HG03196 (cell line): ENCODE measurements at regions not wholly inside any gene's neighbourhood (a gene's known extent, or its start where the extent isn't known, plus 50 kb on each side); places are given as distances from the start of the nearest gene placed in this dataset.
A peak's percentile ranks its signal among the peaks of the same experiment; 100 is the strongest.

Experiments
- ATAC-seq: cut with Tn5 transposase; IDR thresholded peaks from one replicate; pipeline ENCODE4 v1.9.1; 2021; ENCODE audit not compliant: unreplicated experiment

- no peak for ATAC-seq
These were observed 287.5 kb upstream of the VRK2 start for GRCh38 chr2:57759131-57759530.

GRCh38 chr2:57759822-57760300 is 286.7 kb upstream of the VRK2 start:
- peak; percentile 92 for ATAC-seq

- ATAC-seq, result peak; percentile 55
These were observed 286.2 kb upstream of the VRK2 start for GRCh38 chr2:57760381-57760801.

DNA sequence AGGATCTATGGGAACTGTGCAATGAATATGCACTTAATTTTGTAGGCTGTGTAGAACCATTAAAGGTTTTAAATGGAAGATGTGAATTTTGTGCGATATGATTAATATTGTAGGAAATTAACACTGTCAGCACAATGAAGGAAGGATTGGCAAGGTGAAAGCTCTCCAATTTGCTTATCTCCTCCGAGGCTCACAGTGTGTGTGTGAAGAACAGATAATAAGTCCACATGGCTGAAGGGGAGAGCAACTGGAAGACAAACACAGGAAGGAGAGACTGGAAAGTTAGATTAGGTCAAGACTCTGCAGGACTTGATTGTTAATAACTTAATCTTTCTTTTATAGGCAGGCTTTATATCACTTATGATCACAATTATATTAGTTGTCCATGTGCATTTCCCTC is 269.7 kb upstream of the VRK2 start:
- no peak for ATAC-seq

DNA sequence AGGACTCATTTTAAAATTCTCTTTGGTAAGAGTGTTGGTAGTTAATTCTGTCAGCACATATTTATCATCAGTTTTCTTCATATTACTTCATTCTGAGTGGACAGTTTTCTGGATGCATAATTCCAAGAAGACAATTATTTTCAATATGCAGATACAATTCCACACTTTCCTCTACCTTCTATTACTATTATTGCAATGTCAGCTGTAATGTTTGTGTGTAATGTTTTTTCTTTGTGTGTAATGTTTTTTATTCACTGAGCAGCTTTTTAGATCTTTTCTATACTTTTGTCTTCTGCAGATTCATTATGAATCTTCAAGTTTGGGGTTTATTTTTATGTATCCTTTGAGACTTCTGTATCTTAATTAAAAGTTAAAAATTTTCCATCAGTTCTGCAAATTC is 264.0 kb upstream of the VRK2 start:
- ATAC-seq, result no peak

DNA sequence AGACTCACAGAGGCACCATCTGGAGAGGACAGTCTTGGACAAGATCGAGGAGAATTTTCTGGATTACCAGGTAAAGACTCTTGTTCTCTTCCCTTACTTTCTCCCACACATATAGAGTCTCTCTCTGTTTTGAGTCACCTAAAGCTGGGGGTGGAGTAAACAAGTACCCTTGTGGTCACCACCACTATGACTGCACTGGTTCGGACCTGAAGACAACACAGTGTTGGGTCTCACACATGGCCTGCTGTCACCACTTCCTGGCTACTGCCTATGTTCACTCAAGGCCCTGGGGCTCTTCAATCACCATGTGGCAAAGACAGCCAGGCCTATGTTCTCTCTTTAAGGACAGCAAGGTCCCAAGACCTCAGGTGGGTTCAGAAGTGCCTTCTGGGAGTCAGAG is 253.3 kb upstream of the VRK2 start:
- no peak for ATAC-seq

GRCh38 chr2:57796527-57796926 is 250.1 kb upstream of the VRK2 start:
- no peak for ATAC-seq

DNA sequence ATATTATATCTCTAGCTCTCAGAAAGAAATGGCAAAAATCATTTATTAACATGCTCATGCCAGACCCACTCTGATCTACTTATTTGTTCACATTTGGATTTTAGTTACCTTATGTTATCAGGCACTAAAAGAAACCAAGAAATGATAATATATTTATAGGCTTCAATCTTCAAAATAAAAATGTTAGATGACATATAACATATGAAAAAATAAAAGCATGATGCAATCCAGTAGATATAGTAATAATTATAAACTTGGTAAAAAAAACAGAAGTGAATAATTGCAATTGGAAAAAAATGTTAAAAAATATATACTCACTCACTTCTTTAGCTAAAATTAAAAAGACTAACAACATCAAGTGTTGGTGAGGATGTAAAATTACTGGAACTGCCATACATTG is 248.3 kb upstream of the VRK2 start:
- no peak for ATAC-seq

- ATAC-seq, result no peak
These were observed 244.4 kb upstream of the VRK2 start for GRCh38 chr2:57802243-57802642.

- ATAC-seq, result no peak
These were observed 241.6 kb upstream of the VRK2 start for GRCh38 chr2:57804971-57805370.

DNA sequence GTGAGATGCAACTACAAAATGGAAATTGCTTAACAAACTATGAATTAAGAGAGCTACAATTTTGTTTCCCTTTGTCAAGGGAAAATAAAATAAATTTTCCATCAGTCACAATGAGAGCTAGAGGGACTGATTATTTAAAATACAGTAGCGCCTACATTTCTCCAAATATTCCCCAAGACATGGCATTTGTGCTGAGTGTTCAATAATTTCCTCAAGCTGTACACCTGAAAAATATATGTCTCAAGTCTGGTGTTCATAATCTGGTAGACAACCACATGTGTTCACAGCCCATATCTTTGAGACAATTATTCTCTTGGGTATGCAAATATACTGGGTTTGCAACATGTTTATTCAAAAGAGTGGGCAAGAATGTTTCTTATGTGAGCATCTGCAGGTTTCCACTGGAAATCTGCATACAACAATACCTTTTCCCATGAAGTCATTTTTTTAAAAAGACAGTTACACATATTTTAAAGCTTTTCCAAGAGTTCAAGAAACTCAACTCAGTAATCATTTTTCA is 240.1 kb upstream of the VRK2 start:
- no peak for ATAC-seq

DNA sequence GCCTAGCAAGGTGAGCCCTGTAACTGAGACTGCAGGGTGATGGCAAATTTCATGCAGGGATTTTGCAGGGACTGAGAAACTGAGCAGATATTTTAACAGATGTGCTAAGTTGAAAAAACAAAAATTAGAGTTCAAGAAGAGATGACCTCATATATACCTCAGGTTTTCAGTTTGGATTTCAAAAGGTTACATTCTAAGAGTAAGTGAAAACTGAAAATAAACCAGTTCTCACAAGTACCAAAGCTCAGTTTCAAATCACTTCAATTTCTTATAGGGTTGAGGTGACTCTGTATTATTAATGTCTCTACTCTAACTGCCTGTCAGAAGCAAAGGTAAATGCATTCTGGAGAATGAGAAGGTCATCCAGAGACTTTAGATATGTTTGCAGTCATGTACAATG is 237.4 kb upstream of the VRK2 start:
- ATAC-seq, result peak; percentile 94

DNA sequence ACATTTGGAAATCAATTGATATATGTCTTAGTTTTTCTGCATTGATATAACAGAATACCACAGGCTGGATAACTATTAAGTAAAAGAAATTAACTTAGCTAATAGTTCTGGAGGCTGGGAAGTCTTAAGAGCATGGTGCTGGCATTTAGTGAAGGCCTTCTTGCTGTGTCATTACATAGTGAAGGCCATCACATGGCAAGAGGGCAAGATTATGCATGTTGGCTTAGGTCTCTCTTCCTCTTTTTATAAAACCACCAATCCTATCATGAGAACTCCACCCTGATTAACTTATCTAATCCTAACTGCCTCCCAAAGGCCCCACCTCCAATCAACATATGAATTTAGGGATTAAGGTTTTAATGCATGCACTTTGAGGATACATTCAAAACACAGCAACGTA is 225.5 kb upstream of the VRK2 start:
- no peak for ATAC-seq

DNA sequence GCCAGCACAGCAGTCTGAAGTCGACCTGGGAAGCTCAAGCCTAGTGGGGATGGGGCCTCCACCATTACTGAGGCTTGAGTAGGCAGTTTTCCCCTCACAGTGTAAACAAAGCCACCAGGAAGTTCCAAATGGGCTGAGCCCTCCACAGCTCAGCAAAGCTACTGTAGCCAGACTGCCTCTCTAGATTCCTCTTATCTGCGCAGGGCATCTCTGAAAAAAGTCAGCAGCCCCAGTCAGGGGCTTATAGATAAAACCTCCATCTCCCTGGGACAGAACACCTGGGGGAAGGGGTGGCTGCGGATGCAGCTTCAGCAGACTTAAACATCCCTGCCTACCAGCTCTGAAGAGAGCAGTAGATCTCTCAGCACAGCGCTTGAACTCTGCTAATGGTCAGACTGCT is 218.4 kb upstream of the VRK2 start:
- ATAC-seq, result no peak

GRCh38 chr2:57834666-57835065 is 211.9 kb upstream of the VRK2 start:
- no peak for ATAC-seq

- ATAC-seq, result no peak
These were observed 204.1 kb upstream of the VRK2 start for GRCh38 chr2:57842531-57842930.

DNA sequence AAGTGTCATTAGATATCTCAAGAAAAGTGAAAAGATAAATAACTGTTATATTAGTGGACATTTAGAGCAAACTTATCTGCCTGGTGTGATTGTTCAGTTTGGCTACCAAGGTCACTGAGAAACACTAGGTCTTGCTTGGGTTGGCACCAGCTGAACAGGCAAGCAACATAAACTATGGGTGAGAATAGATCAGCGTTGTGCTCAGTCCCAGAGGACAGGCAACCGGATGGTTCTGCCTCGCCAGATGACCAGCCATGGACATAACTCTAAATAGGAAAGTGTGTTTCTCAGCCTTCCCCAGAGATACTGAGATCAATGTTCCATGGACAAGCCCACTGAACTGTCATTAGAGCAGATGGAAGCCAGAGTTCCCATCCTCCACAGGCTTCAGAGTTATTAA is 203.4 kb upstream of the VRK2 start:
- ATAC-seq, result no peak

DNA sequence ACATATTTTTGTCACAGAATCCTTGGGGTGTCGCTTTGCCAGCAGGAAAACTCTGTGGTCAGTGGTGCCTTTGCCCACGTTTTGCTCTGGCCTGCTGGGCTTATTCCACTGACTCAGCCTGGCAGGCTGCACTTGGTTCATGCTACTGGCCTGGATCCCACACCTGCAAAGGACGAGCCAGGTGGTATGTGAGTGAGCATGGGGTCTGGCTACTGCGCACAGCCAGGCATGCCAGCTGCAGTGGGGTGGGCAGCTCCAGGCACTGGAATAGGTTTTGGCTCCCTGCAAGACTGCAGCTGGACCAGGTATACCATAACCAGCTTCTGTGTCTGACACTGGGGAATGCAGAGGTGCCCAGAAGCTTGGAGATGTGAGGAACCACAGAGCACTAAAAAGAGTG is 197.9 kb upstream of the VRK2 start:
- ATAC-seq, result no peak

- ATAC-seq, result no peak
These were observed 196.8 kb upstream of the VRK2 start for GRCh38 chr2:57849843-57850242.

DNA sequence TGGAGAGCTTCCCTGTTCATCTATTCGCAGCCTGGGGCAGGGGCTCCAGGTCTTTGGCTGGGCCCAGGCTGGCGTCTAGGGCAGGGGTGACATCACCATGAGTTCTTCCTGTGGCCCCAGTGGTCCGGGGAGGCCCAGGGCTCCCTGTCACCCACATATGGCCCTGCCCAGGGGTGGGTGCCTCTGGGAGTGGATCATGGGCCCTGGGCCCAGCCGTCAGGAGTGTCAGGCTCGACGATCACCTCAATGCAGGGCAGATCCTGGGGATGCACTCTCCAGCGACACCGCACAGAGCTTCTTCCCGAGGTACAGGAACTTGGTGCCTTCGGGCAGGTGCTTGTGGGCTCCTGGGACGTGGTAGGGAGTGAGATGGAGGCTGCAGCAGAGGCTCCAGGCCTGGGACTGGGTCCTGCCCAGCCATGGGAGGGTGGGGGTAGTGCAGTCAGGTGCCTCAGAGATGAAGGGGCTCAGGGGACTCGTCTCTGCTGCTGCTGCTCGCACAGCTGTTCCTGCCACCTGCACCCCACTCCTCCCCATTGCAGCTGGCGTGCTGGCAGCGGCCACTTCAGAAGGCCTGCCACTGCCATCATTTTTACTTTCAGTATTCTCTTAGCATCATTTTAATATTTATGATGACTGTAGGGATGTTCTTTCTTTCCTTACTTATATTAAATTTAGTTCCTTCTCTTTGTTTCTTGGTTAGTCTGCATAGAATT is 196.0 kb upstream of the VRK2 start:
- no peak for ATAC-seq

DNA sequence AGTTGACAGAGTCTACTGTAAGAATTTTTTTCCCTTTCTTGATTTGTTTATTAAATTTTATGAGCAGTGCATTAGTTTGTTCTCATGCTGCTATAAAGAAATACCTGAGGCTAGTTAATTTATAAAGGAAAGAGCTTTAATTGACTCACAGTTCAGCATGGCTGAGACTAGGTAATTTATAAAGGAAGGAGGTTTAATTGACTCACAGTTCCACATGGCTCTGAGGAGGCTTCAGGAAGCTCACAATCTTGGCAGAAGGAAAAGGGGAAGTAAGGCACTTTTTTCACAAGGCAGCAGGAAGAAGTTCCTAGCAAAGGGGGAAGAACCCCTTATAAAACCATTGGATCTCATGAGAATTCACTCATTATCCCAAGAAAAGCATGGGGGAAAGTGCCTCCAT is 191.4 kb upstream of the VRK2 start:
- ATAC-seq, result no peak

DNA sequence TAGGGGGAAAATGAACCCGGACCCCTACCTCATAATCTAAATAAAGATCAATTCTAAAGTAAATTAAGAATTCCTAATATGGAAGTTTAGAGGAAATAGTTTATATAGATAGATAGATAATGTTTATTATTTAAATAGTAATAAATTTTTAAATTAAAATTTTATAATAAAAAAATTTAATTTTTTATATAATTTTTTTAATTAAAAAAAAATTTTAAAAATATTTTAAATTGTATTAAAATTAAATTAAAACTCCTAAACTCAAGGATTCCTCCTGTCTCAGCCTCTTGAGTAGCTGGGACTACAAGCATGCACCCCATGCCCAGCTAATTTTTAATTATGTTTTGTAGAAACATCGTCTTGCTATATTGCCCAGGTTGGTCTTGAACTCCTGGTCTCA is 186.9 kb upstream of the VRK2 start:
- no peak for ATAC-seq

GRCh38 chr2:57862153-57862552 is 184.5 kb upstream of the VRK2 start:
- ATAC-seq, result no peak
